Bronchial epithelial cell (primary cell): ENCODE measurements at regions not wholly inside any gene's neighbourhood (a gene's known extent, or its start where the extent isn't known, plus 50 kb on each side); places are given as distances from the start of the nearest gene placed in this dataset.

Experiments used
- DNase-seq: peaks from one replicate; pipeline ENCODE4 v3.0.0-alpha.2; 2010; ENCODE audit warnings: low read depth
- FAIRE-seq: peaks from 2 replicates; lab custom pipeline; 2011; peaks lifted over from hg19 to GRCh38; lab: Jason Lieb, UNC
- H3K27me3 ChIP-seq: 2 replicates; pipeline ENCODE4 v1.5.1; 2011; ENCODE audit warnings: low read length; ENCODE audit not compliant: control insufficient read depth, insufficient read depth
- H3K36me3 ChIP-seq: 2 replicates; pipeline ENCODE4 v1.5.1; 2011; ENCODE audit warnings: low read length; ENCODE audit not compliant: control insufficient read depth, insufficient read depth
- H3K4me3 ChIP-seq: 2 replicates; pipeline ENCODE4 v1.5.1; 2011; ENCODE audit warnings: mild to moderate bottlenecking, low read depth, low read length, control low read depth
- TF ChIP-seq, protein P1 (sequence below): IDR thresholded peaks from 2 replicates; pipeline ENCODE4 v1.5.1; 2011; ENCODE audit warnings: mild to moderate bottlenecking, moderate library complexity, low read length, control low read depth, inconsistent platforms; ENCODE audit not compliant: insufficient read depth, severe bottlenecking

DNA sequence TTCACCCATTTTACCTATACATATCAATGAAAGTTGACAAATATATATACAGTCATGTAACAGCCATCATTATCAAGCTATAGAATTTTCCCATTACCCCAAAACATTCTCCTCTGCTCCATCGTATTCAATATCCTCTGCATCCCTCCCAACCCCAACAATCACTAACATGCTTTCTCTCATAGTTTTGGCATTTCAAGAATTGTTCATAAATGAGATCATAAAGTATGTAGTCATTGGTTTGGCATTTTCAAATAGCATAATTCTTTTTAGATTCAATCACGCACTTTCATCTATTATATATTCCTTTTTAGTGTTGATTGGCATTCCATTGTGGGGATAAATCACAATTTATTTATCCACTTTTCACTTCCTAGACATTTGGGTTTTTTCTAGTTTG, 866.0 kb upstream of the TMEM132C start:
- Histone ChIP-seq H3K27me3 (no peaks in the 10 kb centered on the region), H3K36me3 (no peaks in the 10 kb centered on the region), H3K4me3 (no peak overlapping the region)
- TF ChIP-seq, protein P1, sequence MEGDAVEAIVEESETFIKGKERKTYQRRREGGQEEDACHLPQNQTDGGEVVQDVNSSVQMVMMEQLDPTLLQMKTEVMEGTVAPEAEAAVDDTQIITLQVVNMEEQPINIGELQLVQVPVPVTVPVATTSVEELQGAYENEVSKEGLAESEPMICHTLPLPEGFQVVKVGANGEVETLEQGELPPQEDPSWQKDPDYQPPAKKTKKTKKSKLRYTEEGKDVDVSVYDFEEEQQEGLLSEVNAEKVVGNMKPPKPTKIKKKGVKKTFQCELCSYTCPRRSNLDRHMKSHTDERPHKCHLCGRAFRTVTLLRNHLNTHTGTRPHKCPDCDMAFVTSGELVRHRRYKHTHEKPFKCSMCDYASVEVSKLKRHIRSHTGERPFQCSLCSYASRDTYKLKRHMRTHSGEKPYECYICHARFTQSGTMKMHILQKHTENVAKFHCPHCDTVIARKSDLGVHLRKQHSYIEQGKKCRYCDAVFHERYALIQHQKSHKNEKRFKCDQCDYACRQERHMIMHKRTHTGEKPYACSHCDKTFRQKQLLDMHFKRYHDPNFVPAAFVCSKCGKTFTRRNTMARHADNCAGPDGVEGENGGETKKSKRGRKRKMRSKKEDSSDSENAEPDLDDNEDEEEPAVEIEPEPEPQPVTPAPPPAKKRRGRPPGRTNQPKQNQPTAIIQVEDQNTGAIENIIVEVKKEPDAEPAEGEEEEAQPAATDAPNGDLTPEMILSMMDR: no peak
- no peak for FAIRE-seq
- no peak for DNase-seq

DNA sequence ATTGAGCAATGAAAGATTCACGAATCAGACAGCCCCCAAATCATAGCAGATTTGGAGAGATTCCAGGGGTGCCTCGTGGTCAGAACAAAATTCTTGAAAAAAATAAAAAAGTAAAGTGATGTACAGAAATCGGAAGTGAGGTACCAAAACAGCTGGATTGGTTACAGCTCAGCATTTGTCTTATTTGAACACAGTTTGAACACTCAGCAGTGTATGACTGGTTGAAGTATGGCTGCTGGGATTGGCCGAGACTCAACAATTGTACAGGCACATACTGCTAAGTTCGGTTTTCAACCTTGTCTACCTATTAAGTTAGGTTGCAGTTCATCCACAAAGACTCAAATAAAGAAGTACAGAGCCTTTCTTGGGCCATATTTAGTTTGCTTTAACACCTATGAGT, 865.4 kb upstream of the TMEM132C start:
- Histone ChIP-seq H3K27me3 (no peaks in the 10 kb centered on the region), H3K4me3 (no peak overlapping the region), H3K36me3 (no peaks in the 10 kb centered on the region)
- DNase-seq (no peak), FAIRE-seq (no peak)
- TF ChIP-seq, protein P1: no peak

DNA sequence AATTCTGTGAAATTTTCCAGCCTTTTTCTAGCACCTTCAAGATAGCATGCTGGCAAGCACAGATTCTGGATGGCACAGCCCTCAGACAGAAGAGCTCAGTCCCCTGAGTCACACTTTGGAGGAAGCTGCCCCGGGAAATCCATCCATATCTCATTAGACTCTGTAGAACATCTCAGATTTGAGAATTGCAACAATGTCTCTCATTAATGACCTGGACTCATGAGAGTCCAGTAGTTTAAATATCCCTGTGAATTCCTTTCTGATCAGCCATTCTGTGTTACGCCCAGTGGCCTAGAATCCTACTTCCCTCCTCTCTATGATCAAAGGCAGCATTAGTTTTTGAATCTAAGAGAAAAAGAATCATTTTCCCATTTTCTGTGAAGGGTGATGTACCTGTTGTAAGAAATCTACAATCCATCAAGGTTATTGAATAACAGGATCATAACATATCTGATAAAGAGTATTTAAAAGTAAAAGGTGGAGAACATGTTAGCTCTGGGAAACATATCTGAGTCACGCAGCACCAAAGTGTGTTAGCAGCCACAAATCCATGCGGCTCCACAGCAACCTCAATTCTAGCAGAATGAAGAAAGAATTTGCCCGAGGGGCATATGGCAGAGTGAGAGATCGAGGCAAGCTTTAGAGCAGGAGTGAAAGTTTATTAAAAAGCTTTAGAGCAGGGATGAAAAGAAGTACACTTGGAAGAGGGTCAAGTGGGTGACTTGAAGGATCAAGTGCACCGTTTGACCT, 855.6 kb upstream of the TMEM132C start:
- FAIRE-seq (no peak), DNase-seq (no peak)
- Histone ChIP-seq H3K4me3 (no peak overlapping the region), H3K36me3 (no peaks in the 10 kb centered on the region), H3K27me3 (no peaks in the 10 kb centered on the region)
- TF ChIP-seq, protein P1: no peak

DNA sequence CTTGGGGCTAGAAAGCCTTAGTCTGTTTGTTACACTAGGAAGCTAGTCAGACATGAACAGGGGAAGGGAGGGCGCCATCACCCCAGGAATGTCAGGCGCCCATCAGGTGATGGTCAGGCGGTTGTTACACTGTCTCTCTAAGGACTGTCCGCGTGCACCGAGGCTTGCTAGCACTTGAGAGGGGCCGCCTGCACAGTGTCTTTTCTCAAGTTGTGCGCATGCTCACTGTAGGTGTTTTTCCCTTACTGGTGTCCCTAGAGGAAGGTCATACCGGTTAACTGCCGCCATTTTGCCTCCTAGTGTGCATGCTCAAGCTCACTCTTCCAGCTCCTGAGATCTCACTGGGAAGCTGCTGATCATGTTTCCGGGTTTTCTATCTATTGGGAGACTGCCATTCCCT, 855.0 kb upstream of the TMEM132C start:
- no peaks in the 10 kb centered on the region for H3K36me3 ChIP-seq
- TF ChIP-seq, protein P1: no peak
- no peaks in the 10 kb centered on the region for H3K27me3 ChIP-seq
- no peak for DNase-seq
- H3K4me3 ChIP-seq: no peak overlapping the region
- FAIRE-seq: no peak

DNA sequence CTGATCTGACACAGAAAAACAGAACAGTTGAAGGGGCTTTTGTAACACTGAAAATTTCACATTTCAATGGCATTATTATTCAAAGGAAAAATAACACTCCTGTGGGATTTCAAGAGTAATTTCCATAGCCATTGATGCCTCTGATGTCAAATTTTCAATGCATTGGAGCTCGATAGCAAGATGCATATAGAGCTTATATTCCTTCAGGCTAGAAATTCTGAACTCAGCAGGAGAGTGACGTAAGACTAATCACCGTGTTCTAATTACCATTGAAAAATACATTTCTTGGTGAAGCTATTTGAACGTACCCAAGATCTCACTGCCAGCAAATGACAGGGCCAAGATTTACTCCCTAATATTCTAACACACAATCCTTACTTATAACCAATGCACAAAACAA, 854.1 kb upstream of the TMEM132C start:
- Histone ChIP-seq H3K36me3 (no peaks in the 10 kb centered on the region), H3K27me3 (no peaks in the 10 kb centered on the region), H3K4me3 (no peak overlapping the region)
- FAIRE-seq: no peak
- TF ChIP-seq, protein P1: no peak
- DNase-seq: no peak

DNA sequence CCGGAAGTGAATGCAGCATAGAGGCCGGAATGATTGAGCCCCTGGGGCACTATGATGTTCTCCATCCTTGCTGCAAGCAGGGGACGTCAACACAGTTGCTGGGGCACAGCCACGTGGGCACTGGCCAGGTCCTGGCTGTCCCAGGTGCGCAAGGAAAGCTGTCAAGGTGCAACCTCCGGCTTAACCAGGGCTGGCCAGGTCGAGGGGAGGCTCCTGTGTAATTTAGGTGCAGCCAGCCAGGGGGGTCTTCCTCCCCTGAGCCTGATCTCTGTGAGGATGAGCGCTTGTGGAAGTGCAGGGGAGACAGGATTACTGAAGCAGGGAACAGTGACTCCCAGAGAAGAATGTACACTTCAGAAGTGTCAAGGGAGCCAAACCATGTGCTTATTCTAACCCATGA, 852.8 kb upstream of the TMEM132C start:
- Histone ChIP-seq H3K4me3 (no peak overlapping the region), H3K36me3 (no peaks in the 10 kb centered on the region), H3K27me3 (no peaks in the 10 kb centered on the region)
- DNase-seq (no peak), FAIRE-seq (no peak)
- TF ChIP-seq, protein P1: no peak
